CD14-positive monocyte (primary cell): ENCODE measurements at regions not wholly inside any gene's neighbourhood (a gene's known extent, or its start where the extent isn't known, plus 50 kb on each side); places are given as distances from the start of the nearest gene placed in this dataset.

Experiments
- DNase-seq, 3 donors: peaks; one replicate each; pipeline ENCODE4 v3.0.0-alpha.2; 2011 to 2022
- H2AFZ ChIP-seq: 2 replicates; pipeline ENCODE4 v1.6.0; 2012; ENCODE audit warnings: mild to moderate bottlenecking, low read depth, low read length, inconsistent platforms; ENCODE audit not compliant: insufficient read depth, poor library complexity, severe bottlenecking
- H3K27ac ChIP-seq, 2 donors: 1 replicate in 1 of 2; 2 replicates in 1 of 2; pipeline ENCODE4 v1.5.1; 2012 to 2013; ENCODE audit warnings: low read length in 2 of 2, control low read depth in 1 of 2, inconsistent platforms in 1 of 2, low read depth in 1 of 2, mild to moderate bottlenecking in 1 of 2
- H3K27me3 ChIP-seq, 2 donors: one replicate each; pipeline versions ENCODE4 v1.6.0 to v1.6.1; 2011 to 2013; ENCODE audit warnings: low read length in 2 of 2; ENCODE audit not compliant: control insufficient read depth in 2 of 2, insufficient read depth in 2 of 2
- H3K36me3 ChIP-seq, 2 donors: replicated peaks in 1 of 2; 1 replicate in 1 of 2; 2 replicates in 1 of 2; pipeline versions ENCODE4 v1.5.1 to v1.6.1; 2012 to 2013; ENCODE audit warnings: low read length in 2 of 2, control low read depth in 1 of 2, inconsistent platforms in 1 of 2, mild to moderate bottlenecking in 1 of 2; ENCODE audit not compliant: insufficient read depth in 2 of 2, control insufficient read depth in 1 of 2
- H3K4me1 ChIP-seq, 2 donors: 1 replicate in 1 of 2; 2 replicates in 1 of 2; pipeline versions ENCODE4 v1.5.1 to v1.6.1; 2012 to 2013; ENCODE audit warnings: low read length in 2 of 2, control low read depth in 1 of 2, inconsistent platforms in 1 of 2, mild to moderate bottlenecking in 1 of 2, moderate library complexity in 1 of 2; ENCODE audit not compliant: insufficient read depth in 2 of 2, control insufficient read depth in 1 of 2
- H3K4me2 ChIP-seq: replicated peaks from 2 replicates; pipeline ENCODE3; 2012; ENCODE audit warnings: low read length, moderate library complexity, mild to moderate bottlenecking; ENCODE audit not compliant: poor library complexity, severe bottlenecking; ENCODE audit errors: extremely low read depth
- H3K4me3 ChIP-seq, 3 experiments: fragments of 200-600 bp in 1 of 3; sonication (generic) in 1 of 3; replicated peaks in 1 of 3; 1 replicate in 2 of 3; 2 replicates in 1 of 3; pipeline ENCODE4 v1.5.1; 2011 to 2013; ENCODE audit warnings: low read length in 3 of 3, mild to moderate bottlenecking in 3 of 3, control low read depth in 2 of 3, low read depth in 2 of 3, inconsistent platforms in 1 of 3, moderate library complexity in 1 of 3
- H3K79me2 ChIP-seq: 2 replicates; pipeline ENCODE4 v1.6.0; 2012; ENCODE audit warnings: mild to moderate bottlenecking, control low read depth, inconsistent platforms, low read length, moderate library complexity; ENCODE audit not compliant: insufficient read depth
- H3K9ac ChIP-seq: 2 replicates; pipeline ENCODE4 v1.6.0; 2017; ENCODE audit warnings: low read length, mild to moderate bottlenecking; ENCODE audit not compliant: insufficient read depth, poor library complexity, severe bottlenecking
- H3K9me3 ChIP-seq, 2 donors: replicated peaks in 1 of 2; 1 replicate in 1 of 2; 2 replicates in 1 of 2; pipeline versions ENCODE4 v1.5.1 to v1.6.1; 2012 to 2013; ENCODE audit warnings: low read length in 2 of 2, control low read depth in 1 of 2; ENCODE audit not compliant: control insufficient read depth in 1 of 2, insufficient read depth in 1 of 2
- H4K20me1 ChIP-seq: 2 replicates; pipeline ENCODE4 v1.6.0; 2012; ENCODE audit warnings: mild to moderate bottlenecking, low read length, control low read depth, moderate library complexity; ENCODE audit not compliant: insufficient read depth
- H3K27ac Mint-ChIP-seq, 7 donors: one replicate each; pipeline ENCODE4 v1.8.0; 2020; ENCODE audit warnings: mild to moderate bottlenecking in 7 of 7, mixed read lengths in 7 of 7, moderate library complexity in 6 of 7, inconsistent platforms in 2 of 7
- H3K27me3 Mint-ChIP-seq, 3 donors: one replicate each; pipeline ENCODE4 v1.8.0; 2021 to 2022; ENCODE audit warnings: low read depth in 3 of 3, mild to moderate bottlenecking in 3 of 3, mixed read lengths in 3 of 3, moderate library complexity in 3 of 3, inconsistent platforms in 1 of 3
- H3K36me3 Mint-ChIP-seq, 2 donors: one replicate each; pipeline ENCODE4 v1.8.0; 2020; ENCODE audit warnings: mixed read lengths in 2 of 2, inconsistent platforms in 1 of 2, mild to moderate bottlenecking in 1 of 2
- H3K4me1 Mint-ChIP-seq: one replicate; pipeline ENCODE4 v1.8.0; 2020; ENCODE audit warnings: mild to moderate bottlenecking, mixed read lengths
- H3K4me3 Mint-ChIP-seq, 2 donors: one replicate each; pipeline ENCODE4 v1.8.0; 2020; ENCODE audit warnings: mild to moderate bottlenecking in 2 of 2, mixed read lengths in 2 of 2, moderate library complexity in 1 of 2
- H3K9me3 Mint-ChIP-seq, 7 donors: one replicate each; pipeline ENCODE4 v1.8.0; 2020 to 2022; ENCODE audit warnings: mixed read lengths in 7 of 7, mild to moderate bottlenecking in 6 of 7, moderate library complexity in 6 of 7, inconsistent platforms in 2 of 7
- WGBS: methylation state at CpG from one replicate; pipeline ENCODE4 v1.1.5; 2013; ENCODE audit warnings: missing lambda C conversion rate; ENCODE audit not compliant: insufficient coverage; 5-methylcytosine and 5-hydroxymethylcytosine counted together
- intact Hi-C, 2 donors: fragments of 100-400 bp; cut with micrococcal nuclease; formaldehyde crosslinking; loops; one replicate each; pipeline versions ENCODE4 v1.15.0 to v1.15.1; 2023
- TF ChIP-seq, protein P1 (sequence below): fragments of 200-600 bp; IDR thresholded peaks from one replicate; pipeline ENCODE4 v1.8.0; 2022; ENCODE audit warnings: antibody characterized with exemption, mild to moderate bottlenecking

DNA sequence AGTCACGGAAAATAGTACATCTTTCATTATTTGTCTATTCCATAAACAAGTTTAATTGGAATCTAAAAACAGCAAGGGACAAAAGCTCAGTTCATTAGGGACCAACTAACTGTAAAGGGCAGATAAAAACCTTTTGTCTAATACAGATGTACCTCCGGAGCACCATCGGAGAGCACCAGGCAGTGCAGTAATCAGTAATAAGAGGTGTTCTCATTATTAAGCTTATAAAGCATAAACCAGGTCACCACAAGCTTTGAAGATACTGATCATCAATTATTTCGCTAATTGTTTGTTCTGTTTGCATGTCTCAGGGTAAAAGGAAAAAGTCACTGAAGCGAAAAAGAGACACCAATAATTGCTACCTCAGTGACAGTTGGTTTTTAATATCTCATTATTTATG is 207.3 kb upstream of the PRKD1 start:
- Histone ChIP-seq H3K4me1 (no peaks in the 10 kb centered on the region), H3K36me3 (no peaks in the 10 kb centered on the region), H3K79me2 (no peaks in the 10 kb centered on the region), H3K9ac (no peak overlapping the region), H3K27me3 (no peaks in the 10 kb centered on the region), H3K4me2 (no peak overlapping the region), H3K9me3 (no peaks in the 10 kb centered on the region), H2AFZ (no peak overlapping the region), H3K27ac (no peak overlapping the region), H4K20me1 (no peaks in the 10 kb centered on the region), H3K4me3 (no peak overlapping the region)
- no peak overlapping the region for H3K27ac Mint-ChIP-seq
- DNase-seq = no peak
- no peaks in the 10 kb centered on the region for H3K4me1 Mint-ChIP-seq
- intact Hi-C loops = no loop called here
- H3K4me3 Mint-ChIP-seq = no peak overlapping the region
- peaks cover 0 to 3% (median 0%) of the 10 kb centered on the region in 7 donors for H3K9me3 Mint-ChIP-seq
- TF ChIP-seq, protein P1, sequence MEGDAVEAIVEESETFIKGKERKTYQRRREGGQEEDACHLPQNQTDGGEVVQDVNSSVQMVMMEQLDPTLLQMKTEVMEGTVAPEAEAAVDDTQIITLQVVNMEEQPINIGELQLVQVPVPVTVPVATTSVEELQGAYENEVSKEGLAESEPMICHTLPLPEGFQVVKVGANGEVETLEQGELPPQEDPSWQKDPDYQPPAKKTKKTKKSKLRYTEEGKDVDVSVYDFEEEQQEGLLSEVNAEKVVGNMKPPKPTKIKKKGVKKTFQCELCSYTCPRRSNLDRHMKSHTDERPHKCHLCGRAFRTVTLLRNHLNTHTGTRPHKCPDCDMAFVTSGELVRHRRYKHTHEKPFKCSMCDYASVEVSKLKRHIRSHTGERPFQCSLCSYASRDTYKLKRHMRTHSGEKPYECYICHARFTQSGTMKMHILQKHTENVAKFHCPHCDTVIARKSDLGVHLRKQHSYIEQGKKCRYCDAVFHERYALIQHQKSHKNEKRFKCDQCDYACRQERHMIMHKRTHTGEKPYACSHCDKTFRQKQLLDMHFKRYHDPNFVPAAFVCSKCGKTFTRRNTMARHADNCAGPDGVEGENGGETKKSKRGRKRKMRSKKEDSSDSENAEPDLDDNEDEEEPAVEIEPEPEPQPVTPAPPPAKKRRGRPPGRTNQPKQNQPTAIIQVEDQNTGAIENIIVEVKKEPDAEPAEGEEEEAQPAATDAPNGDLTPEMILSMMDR = no peak
- no peaks in the 10 kb centered on the region for H3K27me3 Mint-ChIP-seq
- no peaks in the 10 kb centered on the region for H3K36me3 Mint-ChIP-seq
- no CpG with 5 or more reads among the region's 5 CpGs for WGBS

DNA sequence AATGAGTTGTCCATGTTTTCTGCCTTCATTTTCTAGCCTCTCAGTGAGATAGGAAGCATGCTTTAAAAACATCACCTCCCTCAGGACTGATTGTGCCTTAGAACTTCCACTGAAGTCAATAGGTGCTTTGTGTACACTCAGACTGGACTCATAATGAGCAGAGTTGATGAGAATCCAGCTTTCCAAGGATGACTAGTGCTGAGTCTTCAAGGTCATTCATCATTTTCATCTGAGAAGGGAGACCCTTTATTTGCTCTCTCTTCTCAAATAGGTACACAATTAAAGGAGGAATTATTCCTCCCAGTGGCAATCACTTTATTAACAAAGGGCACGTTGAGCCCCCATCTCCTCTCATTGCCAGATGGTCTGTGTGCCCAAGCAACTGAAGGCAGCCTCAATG is 210.9 kb upstream of the PRKD1 start:
- no peaks in the 10 kb centered on the region for H4K20me1 ChIP-seq

More for the DNA sequence above, 210.9 kb upstream of the PRKD1 start:
- no peak overlapping the region for H3K27ac Mint-ChIP-seq
- no peaks in the 10 kb centered on the region for H3K4me1 Mint-ChIP-seq
- H3K27me3 Mint-ChIP-seq = no peaks in the 10 kb centered on the region
- no peaks in the 10 kb centered on the region for H3K36me3 Mint-ChIP-seq
- Histone ChIP-seq H3K79me2 (no peaks in the 10 kb centered on the region), H3K27me3 (no peaks in the 10 kb centered on the region), H3K9ac (no peak overlapping the region), H3K9me3 (no peaks in the 10 kb centered on the region), H3K4me3 (no peak overlapping the region), H3K4me2 (no peak overlapping the region), H3K4me1 (no peaks in the 10 kb centered on the region), H3K36me3 (no peaks in the 10 kb centered on the region), H3K27ac (no peak overlapping the region), H2AFZ (no peak overlapping the region)
- TF ChIP-seq, protein P1 = no peak
- intact Hi-C loops = no loop called here
- no peak for DNase-seq
- WGBS = 83% methylated on average over 1 of the region's 1 CpG
- H3K9me3 Mint-ChIP-seq = peaks cover 0 to 6% (median 2%) of the 10 kb centered on the region in 7 donors
- H3K4me3 Mint-ChIP-seq = no peak overlapping the region
